Breast epithelium (tissue), 4 donors: ENCODE measurements at regions not wholly inside any gene's neighbourhood (a gene's known extent, or its start where the extent isn't known, plus 50 kb on each side); places are given as distances from the start of the nearest gene placed in this dataset.

Source experiments
- DNase-seq, 2 donors: peaks; one replicate each; pipeline ENCODE4 v3.0.0-alpha.2; 2019; ENCODE audit warnings: low spot score in 2 of 2
- H3K27ac ChIP-seq, 2 donors: fragments of 200-600 bp; sonication (generic) in 1 of 2; one replicate each; pipeline ENCODE4 v1.5.1; 2016 to 2019; ENCODE audit warnings: mild to moderate bottlenecking in 1 of 2
- H3K27me3 ChIP-seq, 2 donors: fragments of 200-600 bp; sonication (generic) in 1 of 2; one replicate each; pipeline versions ENCODE4 v1.5.1 to v1.6.0; 2017 to 2019; ENCODE audit warnings: control low read depth in 1 of 2, mild to moderate bottlenecking in 1 of 2
- H3K36me3 ChIP-seq: fragments of 200-600 bp; one replicate; pipeline ENCODE4 v1.5.1; 2019
- H3K4me1 ChIP-seq, 2 donors: fragments of 200-600 bp; sonication (generic); one replicate each; pipeline ENCODE4 v1.5.1; 2016 to 2019; ENCODE audit warnings: control low read depth in 1 of 2
- H3K4me3 ChIP-seq, 3 donors: fragments of 200-600 bp; sonication (generic); 1 replicate in 2 of 3; 2 replicates in 1 of 3; pipeline ENCODE4 v1.5.1; 2016 to 2019; ENCODE audit warnings: mild to moderate bottlenecking in 3 of 3, moderate library complexity in 2 of 3
- H3K9me3 ChIP-seq, 2 donors: fragments of 200-600 bp; sonication (generic) in 1 of 2; one replicate each; pipeline ENCODE4 v1.5.1; 2016 to 2019; ENCODE audit warnings: control low read depth in 1 of 2
- POLR2A ChIP-seq: fragments of 450-650 bp; IDR thresholded peaks from one replicate; pipeline ENCODE4 v1.6.1; 2016; ENCODE audit warnings: antibody characterized with exemption, mild to moderate bottlenecking, moderate library complexity
- POLR2AphosphoS5 ChIP-seq, 3 donors: sonication (generic); formaldehyde crosslinking; IDR thresholded peaks; one replicate each; pipeline ENCODE4 v1.6.1; 2017; ENCODE audit warnings: antibody characterized with exemption in 3 of 3
- intact Hi-C: fragments of 100-400 bp; cut with DNase I; formaldehyde crosslinking; loops from one replicate; pipeline ENCODE4 v1.15.1; 2023; ENCODE audit warnings: low total_unique reads
- TF ChIP-seq, protein P1 (sequence below), 3 donors: fragments of 450-650 bp; IDR thresholded peaks; one replicate each; pipeline ENCODE4 v1.5.1; 2016 to 2017; ENCODE audit warnings: antibody characterized with exemption in 3 of 3, mild to moderate bottlenecking in 3 of 3, moderate library complexity in 3 of 3

DNA sequence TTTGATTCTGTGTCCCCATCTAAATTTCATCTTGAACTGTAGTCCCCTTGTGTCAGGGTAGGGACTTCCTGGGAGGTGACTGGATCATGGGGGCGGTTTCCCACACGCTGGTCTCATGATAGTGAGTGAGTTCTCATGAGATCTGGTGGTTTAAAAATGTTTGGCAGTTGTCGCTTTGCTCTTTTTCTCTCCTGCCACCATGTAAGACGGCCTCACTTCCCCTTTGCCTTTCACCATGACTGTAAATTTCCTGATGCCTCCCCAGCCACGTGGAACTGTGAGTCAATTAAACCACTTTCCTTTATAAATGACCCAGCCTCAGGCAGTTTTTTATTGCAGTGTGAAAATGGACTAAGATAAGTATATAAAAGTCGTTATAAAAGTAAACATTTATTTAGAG, 80.5 kb upstream of the SGK1 start:
- Histone ChIP-seq H3K4me3 (no peak overlapping the region), H3K9me3 (no peaks in the 10 kb centered on the region), H3K27ac (no peak overlapping the region), H3K27me3 (no peaks in the 10 kb centered on the region), H3K4me1 (no peaks in the 10 kb centered on the region), H3K36me3 (no peaks in the 10 kb centered on the region)
- DNase-seq = no peak
- intact Hi-C loops = no loop called here
- TF ChIP-seq, protein P1, sequence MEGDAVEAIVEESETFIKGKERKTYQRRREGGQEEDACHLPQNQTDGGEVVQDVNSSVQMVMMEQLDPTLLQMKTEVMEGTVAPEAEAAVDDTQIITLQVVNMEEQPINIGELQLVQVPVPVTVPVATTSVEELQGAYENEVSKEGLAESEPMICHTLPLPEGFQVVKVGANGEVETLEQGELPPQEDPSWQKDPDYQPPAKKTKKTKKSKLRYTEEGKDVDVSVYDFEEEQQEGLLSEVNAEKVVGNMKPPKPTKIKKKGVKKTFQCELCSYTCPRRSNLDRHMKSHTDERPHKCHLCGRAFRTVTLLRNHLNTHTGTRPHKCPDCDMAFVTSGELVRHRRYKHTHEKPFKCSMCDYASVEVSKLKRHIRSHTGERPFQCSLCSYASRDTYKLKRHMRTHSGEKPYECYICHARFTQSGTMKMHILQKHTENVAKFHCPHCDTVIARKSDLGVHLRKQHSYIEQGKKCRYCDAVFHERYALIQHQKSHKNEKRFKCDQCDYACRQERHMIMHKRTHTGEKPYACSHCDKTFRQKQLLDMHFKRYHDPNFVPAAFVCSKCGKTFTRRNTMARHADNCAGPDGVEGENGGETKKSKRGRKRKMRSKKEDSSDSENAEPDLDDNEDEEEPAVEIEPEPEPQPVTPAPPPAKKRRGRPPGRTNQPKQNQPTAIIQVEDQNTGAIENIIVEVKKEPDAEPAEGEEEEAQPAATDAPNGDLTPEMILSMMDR (IDR thresholded peaks at IDR 0.05) = no peak
- no peak for TF ChIP-seq POLR2A
- no peak for TF ChIP-seq POLR2AphosphoS5 (IDR thresholded peaks at IDR 0.05)

DNA sequence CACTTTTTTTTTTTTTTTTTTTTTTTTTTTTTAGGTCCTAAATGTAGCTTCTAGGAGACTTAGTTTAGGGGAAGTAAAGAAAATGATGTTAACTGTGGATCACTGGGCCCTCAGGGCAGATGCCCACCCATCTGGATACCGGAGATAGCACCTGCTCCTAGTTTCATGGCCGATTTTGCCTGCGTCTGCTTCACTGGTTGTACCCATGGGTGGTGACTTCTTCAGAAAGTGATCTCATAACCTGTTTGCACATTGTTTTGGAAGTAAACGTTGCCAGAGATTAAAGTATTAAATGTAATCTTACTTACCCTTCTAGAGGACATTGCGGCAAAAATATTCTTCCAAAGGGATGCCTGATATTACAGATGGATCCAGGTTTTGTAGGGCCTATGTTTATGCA, 79.8 kb upstream of the SGK1 start:
- no peak for DNase-seq
- no peak overlapping the region for H3K4me3 ChIP-seq
- TF ChIP-seq, protein P1 (IDR thresholded peaks at IDR 0.05) = no peak
- no peak for TF ChIP-seq POLR2A
- no peak for TF ChIP-seq POLR2AphosphoS5 (IDR thresholded peaks at IDR 0.05)
- intact Hi-C loops = no loop called here
- H3K36me3 ChIP-seq = no peaks in the 10 kb centered on the region
- H3K27ac ChIP-seq = no peak overlapping the region
- no peaks in the 10 kb centered on the region for H3K4me1 ChIP-seq
- no peaks in the 10 kb centered on the region for H3K27me3 ChIP-seq
- H3K9me3 ChIP-seq = no peaks in the 10 kb centered on the region

DNA sequence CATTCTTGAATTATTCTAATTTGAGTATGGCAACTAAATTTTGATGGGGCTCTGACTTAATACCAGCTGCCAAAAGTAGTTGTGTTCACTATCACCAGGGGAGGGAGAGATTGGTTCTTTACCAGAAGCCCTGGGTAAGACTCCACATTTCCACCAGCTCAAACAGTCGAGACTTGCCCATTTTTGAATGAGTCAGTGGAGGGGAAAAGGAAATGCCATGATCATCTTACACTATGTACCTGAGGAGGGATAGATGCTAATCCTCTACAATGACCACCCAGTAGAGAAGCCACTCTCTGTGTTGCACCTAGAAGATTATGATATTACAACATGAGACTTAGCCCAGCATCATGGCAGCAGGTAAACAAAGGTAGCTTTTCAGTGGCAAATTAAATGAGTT, 77.0 kb upstream of the SGK1 start:
- Histone ChIP-seq H3K36me3 (no peaks in the 10 kb centered on the region), H3K27me3 (no peaks in the 10 kb centered on the region), H3K9me3 (no peaks in the 10 kb centered on the region), H3K4me1 (no peaks in the 10 kb centered on the region), H3K4me3 (no peak overlapping the region), H3K27ac (no peak overlapping the region)
- TF ChIP-seq, protein P1 (IDR thresholded peaks at IDR 0.05) = no peak
- TF ChIP-seq POLR2AphosphoS5 (IDR thresholded peaks at IDR 0.05) (no peak), POLR2A (no peak)
- DNase-seq = no peak
- intact Hi-C loops = no loop called here

DNA sequence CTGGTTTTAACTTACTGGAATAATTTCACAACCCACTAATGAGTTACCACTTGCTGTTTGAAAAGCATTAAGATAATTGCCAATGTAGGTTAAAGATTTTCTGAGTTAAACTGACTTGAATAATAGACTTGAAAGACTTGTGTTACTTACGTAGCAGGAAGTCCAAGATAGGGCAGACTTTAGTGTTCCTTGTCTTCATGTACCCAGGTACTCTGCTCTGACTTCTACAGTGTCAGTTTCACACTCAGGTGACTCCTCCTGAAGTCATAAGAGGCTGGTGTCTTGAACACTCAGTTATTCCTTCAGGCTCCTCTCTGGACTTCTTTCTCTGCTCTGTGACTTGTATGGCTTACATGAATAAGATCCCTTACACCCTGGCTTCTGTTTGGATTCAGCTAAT, 76.3 kb upstream of the SGK1 start:
- no peaks in the 10 kb centered on the region for H3K36me3 ChIP-seq
- no peaks in the 10 kb centered on the region for H3K27me3 ChIP-seq
- intact Hi-C loops = no loop called here
- no peaks in the 10 kb centered on the region for H3K4me1 ChIP-seq
- no peak for DNase-seq
- TF ChIP-seq POLR2AphosphoS5 (IDR thresholded peaks at IDR 0.05) (no peak), POLR2A (no peak)
- TF ChIP-seq, protein P1 (IDR thresholded peaks at IDR 0.05) = no peak
- no peaks in the 10 kb centered on the region for H3K9me3 ChIP-seq
- H3K27ac ChIP-seq = no peak overlapping the region
- H3K4me3 ChIP-seq = no peak overlapping the region

DNA sequence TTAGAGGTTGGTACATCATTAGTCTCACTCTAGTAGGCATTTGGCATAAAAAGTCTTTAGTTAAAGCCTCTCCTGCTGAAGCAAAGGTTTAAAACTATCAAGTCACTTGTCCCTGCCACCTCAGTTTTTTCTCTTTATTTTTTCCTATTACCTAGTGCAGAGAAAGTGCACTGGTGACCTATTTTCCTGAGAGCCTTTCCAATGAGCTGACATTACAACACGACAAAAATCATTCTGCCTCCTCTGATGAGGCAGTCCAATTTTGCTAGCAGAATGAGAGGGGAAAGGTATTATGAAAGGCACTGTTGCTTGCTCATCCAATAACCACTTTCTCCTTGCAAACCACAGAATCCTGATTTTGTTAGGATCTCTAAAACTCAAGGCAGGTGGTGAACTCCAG, 73.3 kb upstream of the SGK1 start:
- Histone ChIP-seq H3K27me3 (no peaks in the 10 kb centered on the region), H3K36me3 (no peaks in the 10 kb centered on the region), H3K27ac (no peak overlapping the region), H3K4me1 (no peaks in the 10 kb centered on the region), H3K9me3 (no peaks in the 10 kb centered on the region), H3K4me3 (no peak overlapping the region)
- intact Hi-C loops = no loop called here
- DNase-seq = no peak
- TF ChIP-seq, protein P1 (IDR thresholded peaks at IDR 0.05) = no peak
- TF ChIP-seq POLR2A = no peak
- no peak for TF ChIP-seq POLR2AphosphoS5 (IDR thresholded peaks at IDR 0.05)
